ENCODE measurements at regions not wholly inside any gene's neighbourhood (a gene's known extent, or its start where the extent isn't known, plus 50 kb on each side); places are given as distances from the start of the nearest gene placed in this dataset.
A peak's percentile ranks its signal among the peaks of the same experiment; 100 is the strongest.

DNA sequence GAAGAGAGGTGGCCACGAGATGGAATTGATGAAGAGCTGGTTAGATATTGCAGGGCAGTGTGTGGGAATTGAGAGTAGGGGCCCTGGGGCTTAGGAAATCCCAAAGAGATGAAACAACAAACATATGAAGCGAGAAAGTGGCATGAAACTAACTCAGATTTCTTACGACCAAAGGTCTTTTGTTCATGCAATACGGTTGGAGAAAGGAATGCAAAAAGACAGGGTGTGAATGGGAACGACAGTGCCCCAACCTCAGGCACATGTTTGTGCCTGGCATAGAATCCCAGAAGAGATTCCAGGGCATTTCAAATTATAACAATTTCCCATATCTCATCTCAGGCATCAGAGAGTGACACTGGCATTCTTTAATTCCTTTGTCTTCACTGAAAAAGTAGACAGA, 199.2 kb downstream of the ACTL7B start:
- TF ChIP-seq POLR2A (IDR thresholded peaks at IDR 0.05): no peak
- TF ChIP-seq EP300 (IDR thresholded peaks at IDR 0.05): no peak
- TF ChIP-seq POLR2AphosphoS5 (IDR thresholded peaks at IDR 0.05): no peak
- TF ChIP-seq, protein P1, sequence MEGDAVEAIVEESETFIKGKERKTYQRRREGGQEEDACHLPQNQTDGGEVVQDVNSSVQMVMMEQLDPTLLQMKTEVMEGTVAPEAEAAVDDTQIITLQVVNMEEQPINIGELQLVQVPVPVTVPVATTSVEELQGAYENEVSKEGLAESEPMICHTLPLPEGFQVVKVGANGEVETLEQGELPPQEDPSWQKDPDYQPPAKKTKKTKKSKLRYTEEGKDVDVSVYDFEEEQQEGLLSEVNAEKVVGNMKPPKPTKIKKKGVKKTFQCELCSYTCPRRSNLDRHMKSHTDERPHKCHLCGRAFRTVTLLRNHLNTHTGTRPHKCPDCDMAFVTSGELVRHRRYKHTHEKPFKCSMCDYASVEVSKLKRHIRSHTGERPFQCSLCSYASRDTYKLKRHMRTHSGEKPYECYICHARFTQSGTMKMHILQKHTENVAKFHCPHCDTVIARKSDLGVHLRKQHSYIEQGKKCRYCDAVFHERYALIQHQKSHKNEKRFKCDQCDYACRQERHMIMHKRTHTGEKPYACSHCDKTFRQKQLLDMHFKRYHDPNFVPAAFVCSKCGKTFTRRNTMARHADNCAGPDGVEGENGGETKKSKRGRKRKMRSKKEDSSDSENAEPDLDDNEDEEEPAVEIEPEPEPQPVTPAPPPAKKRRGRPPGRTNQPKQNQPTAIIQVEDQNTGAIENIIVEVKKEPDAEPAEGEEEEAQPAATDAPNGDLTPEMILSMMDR (IDR thresholded peaks at IDR 0.05): no peak
- H3K4me1 ChIP-seq: no peaks in the 10 kb centered on the region
- no peak overlapping the region for H3K27ac ChIP-seq
- peaks cover 8 to 18% (median 14%) of the 10 kb centered on the region in 4 donors for H3K9me3 ChIP-seq
- no peaks in the 10 kb centered on the region for H3K27me3 ChIP-seq
- H3K36me3 ChIP-seq: no peaks in the 10 kb centered on the region
- ATAC-seq (ENCODE audit: low FRiP score in 2 of 2) (no peak), DNase-seq (no peak)
- no peak overlapping the region for H3K4me3 ChIP-seq
- WGBS, 2 donors: 65 to 81% methylated on average over 5 of the region's 5 CpGs

DNA sequence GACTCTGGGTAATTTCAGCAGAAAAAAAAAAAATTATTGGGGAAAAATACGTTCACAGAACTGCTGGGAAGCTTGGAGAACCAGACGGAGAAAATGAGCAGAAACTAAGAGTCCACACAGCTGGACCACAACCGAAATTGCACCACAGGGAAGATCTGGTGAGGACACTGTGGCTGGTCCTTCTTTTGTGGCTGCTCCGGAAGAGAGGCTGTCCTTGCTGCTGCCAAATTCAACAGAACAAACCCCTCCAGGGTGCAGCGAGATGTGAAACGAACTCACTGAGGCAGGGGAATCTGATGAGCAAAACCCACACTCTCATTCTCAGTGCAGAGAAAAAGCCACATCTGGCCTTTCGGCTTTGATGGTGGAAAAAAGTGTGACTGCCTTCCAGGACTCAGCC, 200.0 kb downstream of the ACTL7B start:
- TF ChIP-seq EP300 (IDR thresholded peaks at IDR 0.05) (no peak), POLR2A (IDR thresholded peaks at IDR 0.05) (no peak), POLR2AphosphoS5 (IDR thresholded peaks at IDR 0.05) (no peak)
- Histone ChIP-seq H3K4me1 (no peaks in the 10 kb centered on the region), H3K4me3 (no peak overlapping the region), H3K9me3 (peaks cover 8 to 18% (median 14%) of the 10 kb centered on the region in 4 donors), H3K27ac (no peak overlapping the region), H3K27me3 (no peaks in the 10 kb centered on the region), H3K36me3 (no peaks in the 10 kb centered on the region)
- WGBS, 2 donors: 73 to 74% methylated on average over 6 to 7 of the region's 7 CpGs
- DNase-seq (no peak), ATAC-seq (ENCODE audit: low FRiP score in 2 of 2) (no peak)

DNA sequence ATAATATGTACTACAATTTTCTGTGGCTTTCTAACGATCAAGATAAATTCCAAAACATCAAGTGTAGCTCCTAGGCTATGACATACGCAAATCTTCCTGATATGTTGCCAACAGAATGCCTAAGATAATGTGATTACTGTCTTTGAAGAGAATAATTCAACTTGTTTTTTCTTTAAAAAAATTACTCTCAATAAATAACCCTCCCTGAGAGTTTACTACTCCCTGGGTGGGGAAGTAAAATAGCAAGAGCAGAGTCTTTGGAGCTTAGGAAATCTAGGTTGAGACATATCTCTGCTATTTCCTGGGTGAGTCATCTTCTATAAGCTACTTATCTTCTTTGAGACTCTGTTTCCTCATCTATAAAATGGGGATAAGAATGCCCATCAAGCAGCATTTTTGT, 201.2 kb downstream of the ACTL7B start:
- DNase-seq (no peak), ATAC-seq (ENCODE audit: low FRiP score in 2 of 2) (peak in 1 of 2 donors; percentile 43)
- H3K36me3 ChIP-seq: no peaks in the 10 kb centered on the region
- no peak overlapping the region for H3K27ac ChIP-seq
- 73 to 77% methylated on average over 2 of the region's 2 CpGs for WGBS, 2 donors
- H3K27me3 ChIP-seq: no peaks in the 10 kb centered on the region
- H3K9me3 ChIP-seq: peaks cover 4 to 9% (median 6%) of the 10 kb centered on the region in 4 donors
- no peak for TF ChIP-seq POLR2A (IDR thresholded peaks at IDR 0.05)
- TF ChIP-seq, protein P1 (IDR thresholded peaks at IDR 0.05): no peak
- TF ChIP-seq EP300 (IDR thresholded peaks at IDR 0.05): no peak
- no peak for TF ChIP-seq POLR2AphosphoS5 (IDR thresholded peaks at IDR 0.05)
- no peak overlapping the region for H3K4me3 ChIP-seq
- H3K4me1 ChIP-seq: no peaks in the 10 kb centered on the region

DNA sequence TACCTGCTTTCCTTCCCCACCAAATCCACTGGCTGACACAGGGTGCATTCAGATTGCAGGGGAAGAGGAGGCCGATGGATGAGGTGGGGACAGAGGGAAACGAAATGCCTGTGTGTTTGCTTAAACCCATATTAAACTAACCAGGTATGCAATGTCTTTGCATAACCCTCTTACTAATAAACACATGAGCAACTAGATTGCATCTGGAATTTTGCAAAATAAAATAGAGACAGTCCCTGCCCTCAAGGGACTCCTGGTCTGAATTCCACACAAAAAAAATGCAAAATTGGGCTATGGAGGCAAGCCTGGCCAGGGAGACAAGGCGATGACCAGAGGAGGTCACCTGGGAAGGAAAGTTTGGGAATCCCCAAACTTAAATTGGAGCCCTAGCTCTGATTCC, 202.9 kb downstream of the ACTL7B start:
- Histone ChIP-seq H3K27me3 (no peaks in the 10 kb centered on the region), H3K9me3 (no peaks in the 10 kb centered on the region), H3K27ac (no peak overlapping the region), H3K4me1 (no peaks in the 10 kb centered on the region), H3K36me3 (no peaks in the 10 kb centered on the region), H3K4me3 (no peak overlapping the region)
- ATAC-seq (ENCODE audit: low FRiP score in 2 of 2): no peak
- TF ChIP-seq EP300 (IDR thresholded peaks at IDR 0.05) (no peak), POLR2AphosphoS5 (IDR thresholded peaks at IDR 0.05) (no peak), POLR2A (IDR thresholded peaks at IDR 0.05) (no peak)
- TF ChIP-seq, protein P1 (IDR thresholded peaks at IDR 0.05): no peak
- 72 to 79% methylated on average over 3 of the region's 3 CpGs for WGBS, 2 donors
- no peak for DNase-seq

DNA sequence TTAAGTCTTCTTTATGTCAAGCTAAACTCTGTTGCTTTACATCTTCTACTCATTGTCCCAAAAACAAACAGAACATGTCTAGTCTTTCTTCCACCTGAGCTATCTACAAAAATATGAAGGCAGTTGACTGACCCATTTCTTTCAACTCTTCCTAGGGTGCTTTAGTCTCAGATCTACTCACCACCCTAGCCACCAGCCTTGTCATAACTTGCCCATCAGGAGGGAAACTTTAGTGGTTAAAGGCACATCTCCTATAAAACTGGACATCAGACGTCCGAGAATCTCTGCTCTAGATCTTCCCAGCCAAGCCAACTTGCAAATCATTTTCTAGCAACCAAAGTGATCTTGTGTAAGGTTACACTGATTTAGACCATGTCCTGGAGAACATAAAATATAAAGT, 205.0 kb downstream of the ACTL7B start:
- no peak for TF ChIP-seq EP300 (IDR thresholded peaks at IDR 0.05)
- TF ChIP-seq POLR2A (IDR thresholded peaks at IDR 0.05): no peak
- TF ChIP-seq, protein P1 (IDR thresholded peaks at IDR 0.05): no peak
- no peak for TF ChIP-seq POLR2AphosphoS5 (IDR thresholded peaks at IDR 0.05)
- Histone ChIP-seq H3K27ac (no peak overlapping the region), H3K9me3 (no peaks in the 10 kb centered on the region), H3K36me3 (no peaks in the 10 kb centered on the region), H3K27me3 (no peaks in the 10 kb centered on the region), H3K4me3 (no peak overlapping the region), H3K4me1 (no peaks in the 10 kb centered on the region)
- no peak for DNase-seq
- whole genome bisulfite sequencing, 2 donors: 31 to 38% methylated on average over 2 of the region's 2 CpGs
- ATAC-seq (ENCODE audit: low FRiP score in 2 of 2): no peak
